ENCODE measurements at regions not wholly inside any gene's neighbourhood (a gene's known extent, or its start where the extent isn't known, plus 50 kb on each side); places are given as distances from the start of the nearest gene placed in this dataset.
"Not testable (repeated sequence)": the region's sequence is repeated elsewhere in the genome, so short reads cannot be mapped to it uniquely, and the experiment has no call there.

DNA sequence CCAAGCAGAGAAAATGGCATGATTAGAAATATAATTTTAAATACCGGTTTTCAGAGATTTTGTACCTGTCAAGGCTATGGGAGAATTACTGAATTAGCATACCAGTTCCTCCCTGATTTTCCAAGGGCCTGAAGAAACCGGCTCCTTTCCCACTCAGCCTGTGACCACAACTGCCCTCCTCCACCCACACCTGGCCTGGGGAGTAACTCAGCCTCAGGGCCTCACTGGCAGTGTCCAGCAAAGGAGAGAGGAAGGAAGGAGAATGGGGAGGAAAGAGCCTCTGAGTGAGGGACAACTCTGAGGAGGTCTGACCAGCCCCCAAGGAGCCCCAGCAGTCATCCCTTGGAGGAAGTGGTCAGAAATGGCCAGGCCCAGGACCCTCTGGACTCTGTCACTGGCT lies 98.0 kb upstream of the LYZL2 start (continued):
- TF ChIP-seq NCOA2 (CRISPR knock-in tag; IDR thresholded peaks at IDR 0.05) = no peak

DNA sequence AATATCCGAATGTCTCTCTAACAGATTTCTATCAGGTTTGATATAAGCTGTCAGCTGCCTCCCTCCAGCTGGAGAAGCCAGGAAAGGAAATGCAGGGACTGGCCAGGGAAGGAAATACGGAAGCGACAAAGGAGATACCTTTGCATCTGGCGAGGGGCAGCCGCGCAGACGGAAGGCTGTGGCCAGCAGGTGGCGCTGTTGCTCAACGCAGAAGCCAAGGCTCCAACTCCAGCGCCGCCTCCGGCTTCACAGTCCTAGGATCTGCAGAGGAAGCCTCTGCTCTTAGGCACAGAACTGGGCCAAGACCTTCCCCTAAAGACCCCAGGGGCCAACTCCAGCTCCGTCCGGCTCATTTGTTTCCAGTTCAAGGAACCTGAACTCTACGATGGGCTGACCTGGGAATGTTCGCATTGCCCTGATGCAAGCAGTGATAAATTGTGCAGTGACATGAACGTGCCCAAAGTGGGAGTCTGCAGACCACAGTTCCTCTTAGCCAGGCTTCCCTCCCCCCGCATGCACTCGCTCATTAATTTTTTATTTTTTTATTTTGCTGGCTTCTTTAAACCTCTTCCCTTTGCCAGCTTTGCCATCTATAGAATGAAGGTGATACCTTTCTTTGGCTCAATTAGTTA lies 97.3 kb upstream of the LYZL2 start:
- TF ChIP-seq, protein P1, sequence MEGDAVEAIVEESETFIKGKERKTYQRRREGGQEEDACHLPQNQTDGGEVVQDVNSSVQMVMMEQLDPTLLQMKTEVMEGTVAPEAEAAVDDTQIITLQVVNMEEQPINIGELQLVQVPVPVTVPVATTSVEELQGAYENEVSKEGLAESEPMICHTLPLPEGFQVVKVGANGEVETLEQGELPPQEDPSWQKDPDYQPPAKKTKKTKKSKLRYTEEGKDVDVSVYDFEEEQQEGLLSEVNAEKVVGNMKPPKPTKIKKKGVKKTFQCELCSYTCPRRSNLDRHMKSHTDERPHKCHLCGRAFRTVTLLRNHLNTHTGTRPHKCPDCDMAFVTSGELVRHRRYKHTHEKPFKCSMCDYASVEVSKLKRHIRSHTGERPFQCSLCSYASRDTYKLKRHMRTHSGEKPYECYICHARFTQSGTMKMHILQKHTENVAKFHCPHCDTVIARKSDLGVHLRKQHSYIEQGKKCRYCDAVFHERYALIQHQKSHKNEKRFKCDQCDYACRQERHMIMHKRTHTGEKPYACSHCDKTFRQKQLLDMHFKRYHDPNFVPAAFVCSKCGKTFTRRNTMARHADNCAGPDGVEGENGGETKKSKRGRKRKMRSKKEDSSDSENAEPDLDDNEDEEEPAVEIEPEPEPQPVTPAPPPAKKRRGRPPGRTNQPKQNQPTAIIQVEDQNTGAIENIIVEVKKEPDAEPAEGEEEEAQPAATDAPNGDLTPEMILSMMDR (CRISPR knock-in tag; IDR thresholded peaks at IDR 0.05) = peak; percentile 49
- peak; percentile 71 for TF ChIP-seq STAG1 (CRISPR knock-in tag; IDR thresholded peaks at IDR 0.05)
- H4K20me1 ChIP-seq (ENCODE audit: insufficient read depth, low read length); H3K9me3 ChIP-seq (ENCODE audit: low read length); H3K4me3 ChIP-seq (replicated peaks in 1 of 3; ENCODE audit: insufficient read depth in 1 of 3, low read depth in 2 of 3, low read length in 3 of 3); POLR2A ChIA-PET; H3K36me3 ChIP-seq (replicated peaks in 1 of 2; ENCODE audit: control insufficient read depth in 1 of 2, insufficient read depth in 2 of 2, low read length in 2 of 2); H3K9ac ChIP-seq (ENCODE audit: insufficient read depth, low read depth, low read length); in situ Hi-C loops (cut with HindIII; ENCODE audit: extremely low pct_ligation_motif_present, low pct_unique_long_range_greater_than_20kb); H3K4me2 ChIP-seq (ENCODE audit: low read depth, low read length); H3K27ac ChIP-seq (ENCODE audit: extremely low read length, insufficient read depth, low read length); H3K4me1 ChIP-seq (ENCODE audit: insufficient read depth, low read length); H3K79me2 ChIP-seq (ENCODE audit: insufficient read depth, low read length); H2AFZ ChIP-seq (ENCODE audit: low read length); BruUV-seq (replicated peaks): not testable (repeated sequence)
- intact Hi-C loops (cut with micrococcal nuclease; ENCODE audit: unreplicated experiment) = loop anchor here (1.0 to 10.0 kb wide), 3 partner anchors 768 to 1468 kb away; no protein-coding TSS in a partner anchor
- CTCF ChIA-PET (ENCODE audit: low intra/inter-chr PET ratio, low total read pairs) = interaction anchor here (0.8 kb wide), 1 partner anchor 1043 kb away, joined by 4 read pairs; no protein-coding TSS in a partner anchor
- peak; percentile 97 for ATAC-seq
- 17% methylated on average over 13 of the region's 19 CpGs for WGBS (ENCODE audit: low lambda C conversion rate)
- peak; percentile 72 for FAIRE-seq
- DNase-seq (ENCODE audit: low spot score) = peak; percentile 11
- H3K27me3 ChIP-seq (ENCODE audit: control insufficient read depth in 1 of 2, insufficient read depth in 2 of 2, low read length in 2 of 2) = peaks cover 5 to 19% of the 10 kb centered on the region in 2 experiments; a peak in 2 of 5 replicates

DNA sequence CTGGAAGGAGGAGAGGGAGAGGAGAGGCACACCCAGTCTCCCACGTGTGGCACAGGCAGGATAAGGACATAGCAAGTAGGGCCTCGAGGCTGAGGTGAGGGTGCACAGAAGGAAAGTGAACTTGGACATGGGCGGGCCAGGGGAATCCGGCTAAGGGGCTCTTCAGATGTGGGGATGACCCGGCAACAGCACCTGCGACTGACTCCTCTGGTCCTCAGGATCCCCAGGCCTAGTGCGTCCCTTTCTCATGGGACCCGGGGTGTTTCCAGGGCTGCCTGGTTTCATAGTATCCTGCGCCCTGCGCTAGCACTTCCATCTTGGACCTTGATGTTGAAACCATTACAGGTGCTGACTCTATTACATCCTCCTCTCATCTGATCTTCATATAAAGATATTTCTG lies 96.1 kb upstream of the LYZL2 start:
- peaks cover 4% of the 10 kb centered on the region for H3K4me1 ChIP-seq (ENCODE audit: insufficient read depth, low read length)
- peaks cover 5 to 21% of the 10 kb centered on the region in 2 experiments; a peak in 2 of 5 replicates for H3K27me3 ChIP-seq (ENCODE audit: control insufficient read depth in 1 of 2, insufficient read depth in 2 of 2, low read length in 2 of 2)
- no peak overlapping the region for H3K4me2 ChIP-seq (ENCODE audit: low read depth, low read length)
- no peak for FAIRE-seq
- 38% methylated on average over 9 of the region's 10 CpGs for WGBS (ENCODE audit: low lambda C conversion rate)
- H3K9ac ChIP-seq (ENCODE audit: insufficient read depth, low read depth, low read length) = no peak overlapping the region
- no TSS peak for BruUV-seq (replicated peaks)
- no peak overlapping the region for H3K4me3 ChIP-seq (replicated peaks in 1 of 3; ENCODE audit: insufficient read depth in 1 of 3, low read depth in 2 of 3, low read length in 3 of 3)
- no peaks in the 10 kb centered on the region for H4K20me1 ChIP-seq (ENCODE audit: insufficient read depth, low read length)
- no peaks in the 10 kb centered on the region for H3K9me3 ChIP-seq (ENCODE audit: low read length)
- intact Hi-C loops (cut with micrococcal nuclease; ENCODE audit: unreplicated experiment) (loop anchor here (10.0 kb wide), 2 partner anchors 769 to 1469 kb away; no protein-coding TSS in a partner anchor), in situ Hi-C loops (cut with HindIII; ENCODE audit: extremely low pct_ligation_motif_present, low pct_unique_long_range_greater_than_20kb) (no loop called here)
- H2AFZ ChIP-seq (ENCODE audit: low read length) = no peak overlapping the region
- DNase-seq (ENCODE audit: low spot score) = no peak
- no peaks in the 10 kb centered on the region for H3K79me2 ChIP-seq (ENCODE audit: insufficient read depth, low read length)
- H3K27ac ChIP-seq (ENCODE audit: extremely low read length, insufficient read depth, low read length) = no peak overlapping the region
- ChIA-PET CTCF (ENCODE audit: low intra/inter-chr PET ratio, low total read pairs) (no interaction called here), POLR2A (no interaction called here)
- ATAC-seq = no peak
- H3K36me3 ChIP-seq (replicated peaks in 1 of 2; ENCODE audit: control insufficient read depth in 1 of 2, insufficient read depth in 2 of 2, low read length in 2 of 2) = no peaks in the 10 kb centered on the region
- TF ChIP-seq, protein P2, sequence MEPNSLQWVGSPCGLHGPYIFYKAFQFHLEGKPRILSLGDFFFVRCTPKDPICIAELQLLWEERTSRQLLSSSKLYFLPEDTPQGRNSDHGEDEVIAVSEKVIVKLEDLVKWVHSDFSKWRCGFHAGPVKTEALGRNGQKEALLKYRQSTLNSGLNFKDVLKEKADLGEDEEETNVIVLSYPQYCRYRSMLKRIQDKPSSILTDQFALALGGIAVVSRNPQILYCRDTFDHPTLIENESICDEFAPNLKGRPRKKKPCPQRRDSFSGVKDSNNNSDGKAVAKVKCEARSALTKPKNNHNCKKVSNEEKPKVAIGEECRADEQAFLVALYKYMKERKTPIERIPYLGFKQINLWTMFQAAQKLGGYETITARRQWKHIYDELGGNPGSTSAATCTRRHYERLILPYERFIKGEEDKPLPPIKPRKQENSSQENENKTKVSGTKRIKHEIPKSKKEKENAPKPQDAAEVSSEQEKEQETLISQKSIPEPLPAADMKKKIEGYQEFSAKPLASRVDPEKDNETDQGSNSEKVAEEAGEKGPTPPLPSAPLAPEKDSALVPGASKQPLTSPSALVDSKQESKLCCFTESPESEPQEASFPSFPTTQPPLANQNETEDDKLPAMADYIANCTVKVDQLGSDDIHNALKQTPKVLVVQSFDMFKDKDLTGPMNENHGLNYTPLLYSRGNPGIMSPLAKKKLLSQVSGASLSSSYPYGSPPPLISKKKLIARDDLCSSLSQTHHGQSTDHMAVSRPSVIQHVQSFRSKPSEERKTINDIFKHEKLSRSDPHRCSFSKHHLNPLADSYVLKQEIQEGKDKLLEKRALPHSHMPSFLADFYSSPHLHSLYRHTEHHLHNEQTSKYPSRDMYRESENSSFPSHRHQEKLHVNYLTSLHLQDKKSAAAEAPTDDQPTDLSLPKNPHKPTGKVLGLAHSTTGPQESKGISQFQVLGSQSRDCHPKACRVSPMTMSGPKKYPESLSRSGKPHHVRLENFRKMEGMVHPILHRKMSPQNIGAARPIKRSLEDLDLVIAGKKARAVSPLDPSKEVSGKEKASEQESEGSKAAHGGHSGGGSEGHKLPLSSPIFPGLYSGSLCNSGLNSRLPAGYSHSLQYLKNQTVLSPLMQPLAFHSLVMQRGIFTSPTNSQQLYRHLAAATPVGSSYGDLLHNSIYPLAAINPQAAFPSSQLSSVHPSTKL (CRISPR knock-in tag; IDR thresholded peaks at IDR 0.05) = no peak
- no peak for TF ChIP-seq ATF1 (CRISPR knock-in tag; IDR thresholded peaks at IDR 0.05)
- TF ChIP-seq ZNF335 (CRISPR knock-in tag; IDR thresholded peaks at IDR 0.05) = no peak
- TF ChIP-seq, protein P3, sequence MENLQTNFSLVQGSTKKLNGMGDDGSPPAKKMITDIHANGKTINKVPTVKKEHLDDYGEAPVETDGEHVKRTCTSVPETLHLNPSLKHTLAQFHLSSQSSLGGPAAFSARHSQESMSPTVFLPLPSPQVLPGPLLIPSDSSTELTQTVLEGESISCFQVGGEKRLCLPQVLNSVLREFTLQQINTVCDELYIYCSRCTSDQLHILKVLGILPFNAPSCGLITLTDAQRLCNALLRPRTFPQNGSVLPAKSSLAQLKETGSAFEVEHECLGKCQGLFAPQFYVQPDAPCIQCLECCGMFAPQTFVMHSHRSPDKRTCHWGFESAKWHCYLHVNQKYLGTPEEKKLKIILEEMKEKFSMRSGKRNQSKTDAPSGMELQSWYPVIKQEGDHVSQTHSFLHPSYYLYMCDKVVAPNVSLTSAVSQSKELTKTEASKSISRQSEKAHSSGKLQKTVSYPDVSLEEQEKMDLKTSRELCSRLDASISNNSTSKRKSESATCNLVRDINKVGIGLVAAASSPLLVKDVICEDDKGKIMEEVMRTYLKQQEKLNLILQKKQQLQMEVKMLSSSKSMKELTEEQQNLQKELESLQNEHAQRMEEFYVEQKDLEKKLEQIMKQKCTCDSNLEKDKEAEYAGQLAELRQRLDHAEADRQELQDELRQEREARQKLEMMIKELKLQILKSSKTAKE (CRISPR knock-in tag; IDR thresholded peaks at IDR 0.05; ENCODE audit: borderline replicate concordance) = no peak

Measured in HepG2 (cell line).